ENCODE measurements at regions not wholly inside any gene's neighbourhood (a gene's known extent, or its start where the extent isn't known, plus 50 kb on each side); places are given as distances from the start of the nearest gene placed in this dataset.
"Not testable (repeated sequence)": the region's sequence is repeated elsewhere in the genome, so short reads cannot be mapped to it uniquely, and the experiment has no call there.

GRCh38 chr4:138864961-138865720 lies 150.4 kb upstream of the NOCT start:
- 40 to 58% (median 48%) methylated on average over 10 of the region's 10 CpGs for WGBS, 3 donors
- no peak for TF ChIP-seq POLR2A (IDR thresholded peaks at IDR 0.05)
- TF ChIP-seq, protein P1, sequence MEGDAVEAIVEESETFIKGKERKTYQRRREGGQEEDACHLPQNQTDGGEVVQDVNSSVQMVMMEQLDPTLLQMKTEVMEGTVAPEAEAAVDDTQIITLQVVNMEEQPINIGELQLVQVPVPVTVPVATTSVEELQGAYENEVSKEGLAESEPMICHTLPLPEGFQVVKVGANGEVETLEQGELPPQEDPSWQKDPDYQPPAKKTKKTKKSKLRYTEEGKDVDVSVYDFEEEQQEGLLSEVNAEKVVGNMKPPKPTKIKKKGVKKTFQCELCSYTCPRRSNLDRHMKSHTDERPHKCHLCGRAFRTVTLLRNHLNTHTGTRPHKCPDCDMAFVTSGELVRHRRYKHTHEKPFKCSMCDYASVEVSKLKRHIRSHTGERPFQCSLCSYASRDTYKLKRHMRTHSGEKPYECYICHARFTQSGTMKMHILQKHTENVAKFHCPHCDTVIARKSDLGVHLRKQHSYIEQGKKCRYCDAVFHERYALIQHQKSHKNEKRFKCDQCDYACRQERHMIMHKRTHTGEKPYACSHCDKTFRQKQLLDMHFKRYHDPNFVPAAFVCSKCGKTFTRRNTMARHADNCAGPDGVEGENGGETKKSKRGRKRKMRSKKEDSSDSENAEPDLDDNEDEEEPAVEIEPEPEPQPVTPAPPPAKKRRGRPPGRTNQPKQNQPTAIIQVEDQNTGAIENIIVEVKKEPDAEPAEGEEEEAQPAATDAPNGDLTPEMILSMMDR (IDR thresholded peaks at IDR 0.05), result no peak
- no peak for TF ChIP-seq EP300 (IDR thresholded peaks at IDR 0.05)

DNA sequence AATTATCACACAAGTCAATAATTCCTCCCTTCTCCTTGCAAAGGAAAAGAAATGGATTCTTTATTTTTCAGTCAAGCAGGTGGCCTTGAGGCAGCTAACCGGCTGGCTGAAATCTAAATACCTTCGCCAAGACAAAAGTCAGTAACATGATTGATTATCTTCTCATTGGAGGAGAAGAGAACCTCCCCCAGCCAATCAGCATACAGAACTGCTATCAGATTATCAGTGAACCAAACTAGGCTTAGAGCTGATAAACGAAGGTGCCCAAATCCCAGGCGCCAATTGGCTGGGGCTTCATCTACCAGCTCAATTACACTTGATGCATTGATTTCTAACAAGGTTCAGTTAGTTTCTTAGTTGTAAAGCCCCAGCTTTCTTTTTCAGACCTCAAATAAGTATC lies 152.4 kb upstream of the NOCT start:
- WGBS, 3 donors, result 49 to 56% (median 54%) methylated on average over 4 of the region's 4 CpGs
- DNase-seq, result no peak
- H3K27me3 ChIP-seq, result no peaks in the 10 kb centered on the region
- H3K9me3 ChIP-seq, result no peaks in the 10 kb centered on the region
- no peaks in the 10 kb centered on the region for H3K4me1 ChIP-seq (ENCODE audit: insufficient read depth)
- no peaks in the 10 kb centered on the region for H3K36me3 ChIP-seq
- intact Hi-C loops (cut with DNase I), result no loop called here
- TF ChIP-seq POLR2A (IDR thresholded peaks at IDR 0.05), result no peak
- TF ChIP-seq EP300 (IDR thresholded peaks at IDR 0.05), result no peak
- TF ChIP-seq, protein P1 (IDR thresholded peaks at IDR 0.05), result no peak
- H3K4me3 ChIP-seq, result no peak overlapping the region
- H3K27ac ChIP-seq, result no peak overlapping the region

More at GRCh38 chr4:138864961-138865720, 150.4 kb upstream of the NOCT start:
- no peaks in the 10 kb centered on the region for H3K4me1 ChIP-seq (ENCODE audit: insufficient read depth)
- no peak for DNase-seq
- no peak overlapping the region for H3K4me3 ChIP-seq
- no peaks in the 10 kb centered on the region for H3K9me3 ChIP-seq
- H3K27me3 ChIP-seq, result no peaks in the 10 kb centered on the region
- no peak overlapping the region for H3K27ac ChIP-seq
- no peaks in the 10 kb centered on the region for H3K36me3 ChIP-seq
- intact Hi-C loops (cut with DNase I), result no loop called here

- H3K27ac ChIP-seq, result no peak overlapping the region
- no peaks in the 10 kb centered on the region for H3K4me1 ChIP-seq (ENCODE audit: insufficient read depth)
- WGBS, 3 donors, result 78 to 85% (median 81%) methylated on average over 5 of the region's 5 CpGs
- no peak overlapping the region for H3K4me3 ChIP-seq
- no peak for TF ChIP-seq POLR2A (IDR thresholded peaks at IDR 0.05)
- TF ChIP-seq EP300 (IDR thresholded peaks at IDR 0.05), result no peak
- TF ChIP-seq, protein P1 (IDR thresholded peaks at IDR 0.05), result no peak
- no peaks in the 10 kb centered on the region for H3K9me3 ChIP-seq
- no peak for DNase-seq
- no peaks in the 10 kb centered on the region for H3K27me3 ChIP-seq
- no peaks in the 10 kb centered on the region for H3K36me3 ChIP-seq
- intact Hi-C loops (cut with DNase I), result no loop called here
Observed at GRCh38 chr4:138861135-138861534, 154.4 kb upstream of the NOCT start.

GRCh38 chr4:138860357-138860756 lies 155.2 kb upstream of the NOCT start:
- H3K9me3 ChIP-seq; H3K27ac ChIP-seq; DNase-seq; H3K27me3 ChIP-seq; H3K36me3 ChIP-seq; intact Hi-C loops (cut with DNase I); H3K4me1 ChIP-seq (ENCODE audit: insufficient read depth); H3K4me3 ChIP-seq: not testable (repeated sequence)
- WGBS, 3 donors, result 92 to 97% (median 93%) methylated on average over 1 of the region's 1 CpG

- Histone ChIP-seq H3K36me3 (no peaks in the 10 kb centered on the region), H3K9me3 (no peaks in the 10 kb centered on the region), H3K27ac (no peak overlapping the region), H3K27me3 (no peaks in the 10 kb centered on the region), H3K4me3 (no peak overlapping the region), H3K4me1 (ENCODE audit: insufficient read depth) (no peaks in the 10 kb centered on the region)
- intact Hi-C loops (cut with DNase I), result no loop called here
- TF ChIP-seq, protein P1 (IDR thresholded peaks at IDR 0.05), result no peak
- TF ChIP-seq EP300 (IDR thresholded peaks at IDR 0.05), result no peak
- TF ChIP-seq POLR2A (IDR thresholded peaks at IDR 0.05), result no peak
- 96% methylated on average over 4 of the region's 4 CpGs for WGBS, 3 donors
- no peak for DNase-seq
Observed at GRCh38 chr4:138859254-138859653, 156.3 kb upstream of the NOCT start.
